ENCODE measurements at regions not wholly inside any gene's neighbourhood (a gene's known extent, or its start where the extent isn't known, plus 50 kb on each side); places are given as distances from the start of the nearest gene placed in this dataset.
"Not testable (repeated sequence)": the region's sequence is repeated elsewhere in the genome, so short reads cannot be mapped to it uniquely, and the experiment has no call there.

DNA sequence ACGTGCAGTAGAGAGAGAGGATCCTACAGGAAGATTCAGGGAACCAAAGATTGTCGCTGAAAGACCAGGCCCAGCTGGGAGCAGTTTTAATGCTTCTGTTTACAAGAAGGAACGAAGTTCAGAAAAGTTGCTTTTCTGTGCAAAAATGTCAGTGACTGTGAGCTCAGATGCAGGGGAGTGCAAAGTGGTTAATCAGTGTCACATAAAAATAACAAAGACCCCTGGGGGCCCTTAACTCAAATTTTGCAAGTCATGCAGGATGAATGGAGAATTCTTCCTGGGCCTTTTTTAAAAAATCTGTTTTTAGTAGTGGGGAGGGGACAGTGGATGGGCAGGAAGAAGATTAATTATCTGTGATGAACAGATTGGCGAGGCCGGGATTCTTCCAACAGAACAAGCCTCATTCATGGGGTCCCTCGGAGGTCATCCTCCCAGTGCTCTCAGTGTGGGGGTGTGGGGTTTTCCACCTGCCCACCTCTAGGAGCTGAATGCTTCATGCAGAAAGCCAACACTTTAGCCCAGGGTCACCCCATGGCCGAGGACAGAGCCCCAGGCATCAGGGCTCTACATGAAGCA lies 167.2 kb downstream of the UQCRFS1 start:
- no peak for DNase-seq

DNA sequence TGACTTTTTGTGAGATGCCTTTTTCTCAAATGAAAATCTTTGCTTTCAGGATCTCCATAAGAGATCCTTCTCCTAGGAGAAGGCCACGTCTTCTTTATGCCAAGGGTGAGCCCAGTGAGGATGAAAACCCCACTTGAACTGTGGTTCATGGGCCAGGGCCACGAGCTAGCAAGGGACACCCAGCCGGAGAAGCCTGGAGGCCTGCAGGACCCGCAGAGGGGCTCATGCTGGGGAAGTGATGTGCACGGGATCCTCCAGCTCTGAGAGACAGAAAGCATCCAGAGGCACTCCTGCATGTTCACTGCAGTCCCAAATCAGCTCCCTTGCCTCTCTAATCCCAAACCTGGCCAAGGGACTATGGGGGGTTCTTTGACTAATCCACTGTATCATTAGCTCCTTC lies 168.9 kb downstream of the UQCRFS1 start:
- no peak for DNase-seq

DNA sequence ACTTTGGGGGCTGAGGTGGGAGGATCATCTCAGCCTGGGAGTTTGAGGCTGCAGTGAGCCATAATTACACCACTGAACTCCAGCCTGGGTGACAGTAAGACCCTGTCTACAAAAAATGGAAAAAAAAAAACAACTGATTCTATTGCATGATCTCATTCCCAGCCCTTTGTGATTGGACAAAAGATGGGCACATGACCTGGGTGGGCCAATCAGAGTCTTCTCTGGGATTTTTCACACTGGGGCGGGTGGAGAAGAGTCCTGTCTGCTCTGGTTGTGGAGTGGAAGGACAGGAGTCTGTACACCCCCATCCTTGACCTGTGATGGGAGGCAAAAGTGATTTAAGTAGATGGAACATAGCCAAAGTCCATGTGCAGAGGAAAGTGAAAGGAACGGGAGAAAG lies 170.5 kb downstream of the UQCRFS1 start:
- no peak for DNase-seq

DNA sequence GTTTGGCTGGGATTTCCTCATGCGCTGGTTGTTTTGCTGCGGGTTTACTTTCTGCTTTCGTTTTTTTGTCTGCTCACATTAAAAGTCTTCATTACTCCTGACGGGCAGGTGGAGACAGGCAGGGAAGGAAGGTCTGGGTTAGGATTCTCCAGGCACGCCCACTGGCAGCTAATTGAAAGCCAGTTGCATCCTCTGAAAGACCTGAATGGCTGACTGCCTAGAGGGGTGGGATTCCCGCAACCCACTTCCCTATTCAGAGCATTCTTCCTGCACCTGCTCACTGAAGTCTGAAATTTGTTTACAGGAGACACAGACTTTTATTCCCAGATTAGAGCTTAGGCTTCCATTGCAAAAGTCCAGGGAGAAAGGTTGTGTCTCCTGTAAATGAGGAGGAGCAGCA lies 172.0 kb downstream of the UQCRFS1 start:
- DNase-seq, result no peak

DNA sequence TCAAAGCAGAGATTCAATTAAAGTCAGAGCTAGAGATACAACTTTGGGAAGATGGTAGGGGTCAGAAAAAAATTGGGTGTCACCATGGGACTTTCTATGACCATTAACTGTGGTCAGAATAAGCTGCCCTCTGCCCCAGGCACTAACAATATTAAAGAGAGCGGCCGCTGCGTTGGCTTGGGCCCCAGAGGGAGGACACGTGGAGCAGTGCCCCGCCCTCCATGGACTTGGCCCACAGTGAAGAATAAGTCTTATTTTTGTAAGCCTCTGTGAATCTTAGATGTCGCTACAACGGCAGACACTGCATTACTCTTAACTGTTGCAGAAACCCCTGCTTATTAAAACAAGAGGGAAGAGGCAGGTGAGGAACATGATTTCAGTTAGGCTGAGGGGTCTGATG lies 172.7 kb downstream of the UQCRFS1 start:
- no peak for DNase-seq

DNA sequence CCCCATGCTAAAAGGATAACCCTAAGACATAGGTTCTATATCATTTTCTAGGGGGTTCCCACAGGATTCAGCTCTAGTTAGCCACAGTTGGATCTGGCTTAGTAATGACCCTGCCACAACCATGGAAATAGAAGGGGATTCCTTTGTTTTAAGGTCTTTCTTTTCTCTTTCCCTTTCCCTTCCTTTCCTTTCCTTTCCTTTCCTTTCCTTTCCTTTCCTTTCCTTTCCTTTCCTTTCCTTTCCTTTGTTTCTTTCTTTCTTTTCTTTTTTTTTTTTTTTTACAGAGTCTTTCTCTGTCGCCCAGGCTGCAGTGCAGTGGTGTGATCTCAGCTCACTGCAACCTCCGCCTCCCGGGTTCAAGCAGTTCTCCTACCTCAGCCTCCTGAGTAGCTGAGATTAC lies 173.9 kb downstream of the UQCRFS1 start:
- not testable (repeated sequence) for DNase-seq

DNA sequence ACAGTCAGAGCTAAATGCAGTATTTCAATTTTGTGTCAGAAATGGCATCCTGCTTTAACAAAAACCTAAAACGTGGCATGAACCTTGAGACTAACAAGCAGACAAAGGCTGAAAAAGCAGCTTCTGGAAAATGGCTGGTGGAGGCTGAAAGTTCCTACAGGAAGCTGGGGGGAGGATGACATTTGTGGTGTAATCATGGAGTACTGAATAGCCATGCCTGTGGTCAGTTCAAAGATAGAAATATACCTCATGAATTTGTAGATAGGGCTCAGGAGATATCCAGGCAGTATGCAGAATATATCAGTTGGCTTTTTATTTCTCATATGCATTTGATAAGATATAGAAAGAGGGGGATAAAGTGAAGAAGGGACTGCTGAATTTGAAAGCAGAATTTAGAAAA lies 181.7 kb downstream of the UQCRFS1 start:
- DNase-seq, result no peak

DNA sequence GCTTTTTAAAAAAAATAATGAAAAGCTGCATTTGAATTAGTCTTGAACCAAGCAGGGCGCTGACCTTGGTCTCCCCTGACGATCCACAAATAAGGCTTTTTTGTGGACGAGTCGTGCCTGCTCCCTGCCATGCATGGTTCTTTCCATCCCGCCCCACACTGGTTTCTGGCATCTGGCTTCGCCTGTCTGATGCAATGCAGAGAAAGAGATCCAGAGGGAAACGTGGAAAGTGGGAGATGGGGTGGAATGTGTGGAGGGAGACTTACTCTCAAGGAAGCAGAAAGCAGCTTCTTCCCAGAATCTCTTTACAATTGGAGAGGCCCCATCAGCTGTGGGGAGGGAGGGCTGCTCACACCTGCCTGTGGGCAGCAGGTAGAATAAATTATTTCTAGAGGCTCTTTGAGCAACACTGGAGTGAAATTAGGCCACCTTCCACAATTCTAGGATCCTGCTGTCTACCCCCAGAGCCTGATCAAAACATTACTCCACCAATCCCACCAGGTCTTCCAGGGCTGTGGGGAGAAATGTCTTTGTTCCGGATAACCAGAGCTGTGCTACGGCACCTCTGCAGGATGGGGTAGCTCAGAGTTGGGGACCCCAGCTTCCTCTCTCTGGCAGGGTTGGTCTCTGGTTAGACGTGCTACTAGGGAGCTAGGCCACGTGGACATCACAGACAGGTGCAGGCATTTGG lies 183.5 kb downstream of the UQCRFS1 start:
- DNase-seq, result no peak

DNA sequence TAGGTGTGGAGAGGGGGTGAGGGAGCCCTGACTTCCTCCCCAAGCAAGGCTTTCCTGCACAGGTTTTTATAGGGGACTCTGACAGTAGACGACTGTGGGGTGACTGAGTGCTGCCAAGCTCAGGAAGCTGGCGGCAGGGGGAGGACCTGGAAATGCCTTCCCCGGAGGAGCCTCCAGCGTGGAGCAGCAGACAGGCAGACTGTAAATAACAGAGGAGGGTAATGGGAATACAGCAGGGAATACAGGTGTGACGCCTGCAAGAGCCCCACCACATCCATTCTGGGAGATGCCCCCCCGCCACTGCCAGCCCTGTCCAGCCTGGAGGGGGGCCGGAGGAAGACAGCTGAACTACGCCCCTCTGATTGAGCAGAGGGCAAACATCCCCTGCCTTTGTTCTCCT lies 190.4 kb downstream of the UQCRFS1 start:
- no peak for DNase-seq

DNA sequence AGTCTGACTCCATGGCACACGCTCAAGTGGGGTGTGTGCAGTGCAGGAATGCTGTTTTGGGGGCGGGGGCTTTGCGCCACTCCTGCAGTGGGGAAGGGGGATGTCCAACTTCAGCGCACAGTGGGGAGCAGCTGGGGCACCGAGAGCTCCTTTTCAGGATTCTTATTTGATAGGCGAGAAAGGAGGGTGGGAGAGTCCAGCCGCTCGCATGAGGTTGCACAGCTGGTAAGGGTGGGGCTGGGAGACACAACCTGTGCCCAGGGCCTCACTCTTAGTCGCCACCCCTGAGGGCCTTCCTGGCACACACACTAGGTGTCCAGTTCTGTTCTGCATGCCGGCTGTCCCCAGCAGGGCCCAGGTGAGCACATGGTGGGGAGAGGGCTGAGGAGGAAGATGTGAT lies 190.8 kb downstream of the UQCRFS1 start:
- no peak for DNase-seq

DNA sequence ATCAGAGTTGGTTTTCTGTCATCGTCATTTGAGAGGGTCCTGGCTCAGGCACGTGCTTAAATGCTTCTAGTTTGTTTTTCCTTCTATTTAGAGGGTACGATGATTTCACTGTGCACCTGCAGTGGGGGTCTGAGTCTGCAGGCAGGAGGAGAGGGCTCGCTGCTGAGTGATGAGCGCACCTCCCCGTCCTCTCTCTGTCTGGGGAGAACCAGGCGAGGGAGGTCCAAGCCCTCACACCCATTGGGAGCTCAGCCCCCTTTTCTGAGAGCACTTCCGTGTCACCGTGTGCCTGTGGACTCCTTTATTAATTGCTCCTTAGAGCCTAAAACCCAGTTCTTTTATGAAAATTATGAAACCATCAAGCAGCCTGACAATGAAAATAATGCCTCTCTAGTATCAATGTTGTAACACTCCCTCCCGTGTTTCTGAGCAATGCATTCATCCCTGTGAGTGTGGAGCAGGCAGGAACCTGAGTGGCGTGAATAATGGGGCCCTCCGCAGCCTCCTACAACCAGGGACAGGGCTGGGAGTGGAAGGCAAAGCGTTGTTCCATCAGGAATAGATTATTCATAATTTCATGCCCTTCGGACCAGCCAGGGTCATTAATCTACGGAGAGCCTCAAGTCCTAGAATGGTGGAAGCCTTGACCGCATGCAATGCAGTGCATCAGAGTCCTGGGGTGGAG lies 191.6 kb downstream of the UQCRFS1 start:
- no peak for DNase-seq

DNA sequence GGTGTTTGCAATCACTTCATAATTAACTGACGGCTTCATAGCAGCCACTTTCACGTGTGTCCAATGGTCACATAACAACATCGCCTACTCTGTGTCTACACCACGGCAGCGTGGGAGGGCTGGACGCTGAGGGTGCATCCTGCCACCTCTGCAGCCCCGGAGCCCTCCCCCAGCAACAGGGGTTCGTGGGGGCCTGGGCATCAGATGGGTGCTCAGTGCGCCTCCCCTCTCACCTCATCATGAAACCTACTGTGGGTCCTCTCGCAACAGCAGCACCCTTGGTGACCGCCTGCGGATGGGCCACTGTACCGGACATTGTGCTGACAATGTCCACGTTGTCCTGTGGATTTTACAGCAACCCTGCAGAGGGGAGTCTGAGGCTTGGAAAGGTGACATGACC lies 193.5 kb downstream of the UQCRFS1 start:
- no peak for DNase-seq

DNA sequence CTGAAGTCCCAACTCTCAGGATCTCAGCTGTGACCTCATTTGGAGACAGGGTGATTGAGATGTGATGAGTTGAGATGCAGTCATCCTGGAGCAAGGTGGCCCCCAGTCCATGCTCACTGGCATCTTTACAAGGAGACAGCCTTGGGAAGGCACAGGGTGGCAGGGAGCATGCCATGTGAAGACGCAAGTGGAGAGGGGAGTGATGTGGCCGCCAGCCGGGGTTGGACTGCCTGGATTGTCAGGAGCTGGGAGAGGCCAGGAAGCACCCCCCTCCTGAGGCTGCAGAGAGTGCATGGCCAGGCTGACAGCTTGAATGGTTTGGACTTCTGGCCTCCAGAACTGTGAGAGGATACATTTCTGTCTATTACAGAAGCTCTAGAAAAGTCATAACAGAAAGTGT lies 194.4 kb downstream of the UQCRFS1 start:
- no peak for DNase-seq

DNA sequence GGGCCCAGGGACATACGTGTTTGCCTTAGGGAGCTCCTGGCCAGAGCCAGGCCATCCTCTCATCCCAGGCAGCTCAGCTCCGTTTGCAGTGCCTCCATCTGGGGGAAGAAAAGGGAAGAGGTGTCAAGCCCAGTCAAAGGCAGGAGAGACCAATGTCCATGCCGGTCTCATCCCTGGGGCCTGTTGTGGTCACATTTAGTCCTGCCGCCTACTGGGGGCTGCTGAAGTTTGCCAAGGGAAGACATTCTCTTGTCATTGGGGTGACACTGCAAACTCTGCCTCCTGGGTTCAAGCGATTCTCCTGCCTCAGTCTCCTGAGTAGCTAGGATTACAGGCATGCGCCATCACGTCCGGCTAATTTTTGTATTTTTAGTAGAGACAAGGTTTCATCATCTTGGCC lies 195.2 kb downstream of the UQCRFS1 start:
- no peak for DNase-seq

DNA sequence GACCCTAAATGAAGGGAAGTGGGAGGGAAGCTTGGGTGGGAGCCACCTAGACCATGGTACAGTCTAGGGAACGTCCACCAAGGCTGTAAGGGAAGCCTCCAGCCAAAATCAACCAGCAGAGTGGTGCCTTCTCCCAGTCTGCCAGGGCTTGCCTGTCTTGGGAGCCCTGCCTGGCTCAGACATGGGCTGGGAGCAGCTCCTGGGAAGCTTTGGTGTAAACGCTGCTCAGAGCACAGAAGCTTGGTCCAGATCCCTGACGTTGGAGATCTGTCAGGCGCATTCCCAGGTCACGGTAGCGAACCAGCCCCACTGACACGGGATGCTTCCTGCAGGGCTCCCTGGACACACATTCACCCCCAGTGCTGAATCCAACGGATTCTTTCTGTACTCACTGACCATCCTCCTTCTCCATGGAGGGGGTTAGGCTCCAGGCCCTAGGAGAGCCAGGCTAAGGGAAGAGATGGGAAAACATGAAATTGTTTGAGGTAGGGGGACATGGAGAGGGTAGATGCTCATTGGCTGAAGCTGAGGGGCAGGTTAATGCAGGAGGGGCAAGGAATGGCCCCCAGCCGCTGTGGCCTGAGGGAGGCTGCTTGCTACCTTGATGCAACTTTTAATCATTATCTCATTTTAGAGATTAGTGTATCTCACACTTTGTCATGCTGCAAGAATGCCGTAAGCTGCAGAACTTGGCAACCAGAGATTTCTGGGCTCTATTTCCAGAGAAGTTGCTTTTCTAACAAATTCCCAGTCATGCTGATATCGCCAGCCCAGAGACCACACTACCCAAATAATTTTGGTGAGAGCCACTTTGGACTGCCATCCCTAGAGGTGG lies 195.8 kb downstream of the UQCRFS1 start:
- no peak for DNase-seq

DNA sequence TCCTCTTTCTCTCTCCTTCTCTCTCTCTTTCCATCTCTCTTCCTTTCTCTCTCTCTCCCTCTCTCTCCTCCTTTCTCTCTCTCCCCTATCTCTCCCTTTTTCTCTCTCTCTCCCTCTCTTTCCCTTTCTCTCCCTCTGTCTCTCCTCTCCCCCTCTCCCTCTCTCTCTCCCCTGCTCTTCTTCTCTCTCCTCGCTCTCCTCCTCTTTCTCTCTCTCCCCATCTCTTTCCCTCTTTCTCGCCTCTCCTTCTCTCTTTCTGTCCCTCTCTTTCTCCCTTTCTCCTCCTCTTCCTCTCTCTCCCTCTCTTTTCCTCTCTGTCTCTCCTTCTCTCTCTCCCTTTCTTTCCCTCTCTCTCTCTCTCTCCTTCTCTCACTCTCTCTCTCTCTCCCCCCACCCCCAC lies 196.6 kb downstream of the UQCRFS1 start:
- DNase-seq, result no peak

DNA sequence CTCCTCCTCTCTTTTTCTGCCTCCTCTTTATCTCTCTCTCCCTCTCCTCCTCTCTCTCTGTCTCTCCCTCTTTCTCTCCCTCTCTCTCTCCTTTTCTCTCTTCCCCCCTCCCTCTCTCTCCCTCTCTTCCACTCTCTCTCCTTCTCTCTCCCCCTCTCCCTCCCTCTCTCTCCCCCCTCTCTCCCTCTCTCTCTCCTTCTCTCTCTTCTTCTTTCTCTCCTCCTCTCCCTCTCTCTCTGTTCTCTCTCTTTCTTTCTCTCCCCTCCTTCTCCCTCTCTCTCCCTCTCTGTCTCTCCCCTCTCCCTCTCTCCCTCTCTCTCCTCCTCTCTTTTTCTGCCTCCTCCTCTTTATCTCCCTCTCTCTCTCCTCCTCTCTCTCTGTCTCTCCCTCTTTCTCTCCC lies 197.4 kb downstream of the UQCRFS1 start:
- DNase-seq, result no peak

DNA sequence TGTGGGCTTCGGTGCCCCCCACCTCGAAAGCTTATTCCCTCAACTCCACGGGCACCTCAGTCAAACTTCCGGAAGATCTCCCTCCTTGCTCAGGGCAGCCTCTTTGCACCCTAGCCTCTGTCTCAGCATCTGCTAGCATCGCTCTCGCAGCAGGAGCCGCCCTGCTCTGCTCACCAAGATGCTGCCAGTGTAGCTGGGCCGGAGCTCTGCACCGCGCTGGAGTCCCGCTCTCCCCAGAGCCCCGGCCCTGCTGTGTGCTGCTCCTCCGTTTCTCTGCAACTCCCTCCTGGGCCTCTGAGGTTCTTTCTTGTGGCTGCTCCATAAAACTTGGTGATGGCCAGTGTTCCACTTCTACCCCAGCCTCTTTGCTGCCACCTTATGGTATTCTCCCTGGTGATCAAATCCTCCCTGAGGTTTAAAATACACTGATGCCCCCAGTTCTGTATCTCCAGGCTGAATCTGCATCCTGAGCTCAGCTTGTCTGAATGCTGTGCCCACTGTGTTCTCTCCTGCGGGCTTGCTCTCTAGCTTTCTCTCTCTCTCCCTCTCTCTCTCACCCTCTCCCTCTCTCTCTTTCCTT lies 198.0 kb downstream of the UQCRFS1 start:
- no peak for DNase-seq

DNA sequence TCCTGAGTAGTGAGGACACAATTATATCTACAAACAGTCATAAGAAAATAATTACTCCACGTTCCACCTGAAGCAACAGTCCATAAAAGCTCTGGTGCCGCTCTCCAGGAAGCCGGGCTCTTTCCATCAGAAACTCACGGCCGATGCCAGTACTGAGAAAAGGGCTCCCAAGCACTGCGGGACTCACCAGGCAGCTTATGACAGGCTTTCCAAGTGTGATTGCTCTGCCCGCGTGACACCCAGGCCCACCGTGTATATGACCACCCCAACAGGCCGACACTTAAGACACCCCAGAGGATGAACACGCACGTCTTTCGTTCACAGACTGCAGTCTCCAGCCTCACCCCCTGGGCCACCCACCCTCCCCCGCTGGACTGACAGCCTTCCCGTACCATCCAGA lies 199.0 kb downstream of the UQCRFS1 start:
- DNase-seq, result no peak

DNA sequence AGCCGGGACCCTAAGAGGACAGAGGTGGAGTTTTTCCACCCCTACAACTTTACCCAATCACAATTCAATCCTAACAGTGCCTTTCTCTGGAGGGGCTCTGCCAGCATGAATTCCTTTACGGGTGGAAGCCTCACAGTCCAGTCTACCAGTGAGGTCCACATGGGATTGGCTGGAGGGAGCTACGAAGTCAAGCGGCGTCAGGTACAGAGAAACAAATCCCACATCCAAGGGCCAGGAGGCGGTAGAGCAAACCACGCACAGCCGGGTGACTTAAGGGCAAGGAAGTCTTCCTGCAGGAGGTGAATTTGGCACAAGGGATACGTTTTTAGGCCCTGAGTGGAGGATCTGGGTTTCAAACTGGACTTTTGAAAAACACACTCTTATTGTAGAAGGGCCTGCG lies 199.6 kb downstream of the UQCRFS1 start:
- no peak for DNase-seq

DNA sequence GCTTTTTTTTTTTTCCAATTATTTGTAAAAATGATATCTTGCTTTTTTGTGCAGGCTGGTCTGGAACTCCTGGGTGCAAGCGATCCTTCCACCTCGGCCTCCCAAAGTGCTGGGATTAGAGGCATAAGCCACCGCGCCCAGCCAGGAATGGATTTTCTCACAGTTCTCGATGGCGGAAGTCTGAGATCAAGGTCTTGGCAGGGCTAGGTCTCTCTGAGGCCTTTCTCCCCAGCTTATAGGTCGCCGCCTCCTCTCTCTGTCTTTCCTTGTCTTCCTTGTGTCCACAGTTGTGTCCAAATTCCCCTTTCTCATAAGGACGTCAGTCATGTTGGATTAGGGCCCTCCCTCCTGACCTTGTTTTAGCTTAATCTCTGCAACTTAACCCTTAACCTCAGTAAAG lies 200.5 kb downstream of the UQCRFS1 start:
- DNase-seq, result no peak

DNA sequence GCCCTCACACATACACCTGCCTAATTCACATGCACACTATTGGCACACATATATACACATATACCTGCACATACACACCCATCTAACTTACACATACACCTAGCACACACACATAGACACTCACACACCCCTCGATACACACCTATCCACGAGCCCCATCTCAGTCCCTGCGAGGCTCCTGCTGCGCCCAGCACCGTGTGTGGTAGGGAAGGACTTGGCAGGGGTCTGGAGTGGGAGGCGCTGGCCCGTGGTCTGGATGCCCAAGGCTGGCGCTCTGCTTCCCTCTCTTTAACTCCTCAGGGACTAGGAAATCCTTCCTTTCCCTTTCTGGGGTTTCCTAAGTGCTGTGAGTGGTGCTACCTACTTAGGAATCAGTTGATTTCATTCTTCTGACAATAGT lies 202.7 kb downstream of the UQCRFS1 start:
- DNase-seq, result no peak

DNA sequence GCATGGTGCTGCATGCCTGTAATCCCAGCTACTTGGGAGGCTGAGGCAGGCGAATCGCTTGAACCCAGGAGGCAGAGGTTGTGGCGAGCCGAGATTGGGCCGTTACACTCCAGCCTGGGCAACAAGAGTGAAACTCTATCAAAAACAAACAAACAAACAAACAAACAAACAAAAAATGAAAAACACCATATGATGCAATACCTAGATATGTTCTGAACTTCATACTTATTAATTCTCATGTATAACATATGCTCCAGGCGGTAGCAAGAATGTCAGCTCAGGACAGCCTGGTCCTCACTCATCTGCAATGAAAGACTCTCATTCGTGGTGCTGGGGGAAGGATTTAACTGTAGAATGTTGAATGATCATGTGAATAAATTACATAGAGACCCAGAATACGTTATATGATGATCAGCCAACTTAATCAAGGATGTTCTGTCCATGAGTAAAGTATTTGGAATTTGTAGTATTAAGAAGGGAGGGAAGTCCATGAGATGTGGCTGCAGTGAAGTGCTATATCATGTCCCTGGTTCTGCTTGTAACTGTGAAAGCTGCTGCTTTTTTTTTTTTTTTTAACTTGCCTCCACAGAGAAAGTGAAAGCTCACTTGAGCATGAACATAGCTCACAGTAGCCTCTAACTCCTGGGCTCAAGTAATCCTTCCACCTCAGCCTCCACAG lies 206.8 kb downstream of the UQCRFS1 start:
- no peak for DNase-seq
